Heart left ventricle (tissue), 16 donors: ENCODE measurements at regions not wholly inside any gene's neighbourhood (a gene's known extent, or its start where the extent isn't known, plus 50 kb on each side); places are given as distances from the start of the nearest gene placed in this dataset.

Experiments
- ATAC-seq, 4 donors: fragments of 200-7000 bp; cut with Tn5 transposase; one replicate each; pipeline ENCODE4 v1.9.1; 2020 to 2022; ENCODE audit warnings: moderate library complexity in 4 of 4, mild to moderate bottlenecking in 3 of 4, moderate number of reproducible peaks in 1 of 4
- DNase-seq, 5 donors: peaks; one replicate each; pipeline ENCODE4 v3.0.0-alpha.2; 2020
- H3K27ac ChIP-seq, 12 donors: fragments of 200-600 bp; sonication (generic) in 4 of 12; one replicate each; pipeline versions ENCODE4 v1.5.0 to v1.8.0; 2016 to 2022; ENCODE audit warnings: mild to moderate bottlenecking in 2 of 12
- H3K27me3 ChIP-seq, 9 donors: fragments of 200-600 bp; sonication (generic) in 2 of 9; one replicate each; pipeline versions ENCODE4 v1.5.1 to v1.8.0; 2016 to 2022; ENCODE audit warnings: mild to moderate bottlenecking in 3 of 9
- H3K36me3 ChIP-seq, 9 donors: fragments of 200-600 bp; sonication (generic) in 2 of 9; one replicate each; pipeline versions ENCODE4 v1.5.0 to v1.8.0; 2018 to 2022; ENCODE audit warnings: mild to moderate bottlenecking in 2 of 9
- H3K4me1 ChIP-seq, 12 donors: fragments of 200-600 bp; sonication (generic) in 4 of 12; one replicate each; pipeline versions ENCODE4 v1.5.0 to v1.8.0; 2016 to 2022; ENCODE audit warnings: mild to moderate bottlenecking in 3 of 12
- H3K4me3 ChIP-seq, 12 donors: fragments of 200-600 bp; sonication (generic) in 4 of 12; one replicate each; pipeline versions ENCODE4 v1.5.0 to v1.8.0; 2017 to 2022; ENCODE audit warnings: mild to moderate bottlenecking in 9 of 12, moderate library complexity in 4 of 12
- H3K9me3 ChIP-seq, 12 donors: fragments of 200-600 bp; sonication (generic) in 4 of 12; one replicate each; pipeline versions ENCODE4 v1.5.0 to v1.8.0; 2016 to 2022; ENCODE audit warnings: mild to moderate bottlenecking in 1 of 12
- CTCF ChIP-seq, 12 donors: fragments of 200-600 bp; sonication (generic) in 4 of 12; IDR thresholded peaks; one replicate each; pipeline versions ENCODE4 v1.5.0 to v1.8.0; 2018 to 2022; ENCODE audit warnings: antibody characterized with exemption in 12 of 12, mild to moderate bottlenecking in 5 of 12
- POLR2A ChIP-seq, 2 donors: fragments of 450-650 bp; IDR thresholded peaks; one replicate each; pipeline ENCODE4 v1.6.1; 2017; ENCODE audit warnings: antibody characterized with exemption in 2 of 2, mild to moderate bottlenecking in 2 of 2, moderate library complexity in 2 of 2
- WGBS, 4 donors: extraction: QIAGEN DNeasy Blood & Tissue Kit in 2 of 4; methylation state at CpG; one replicate each; pipeline versions ENCODE4 v1.1.5 to v1.1.7; 2013 to 2018; 5-methylcytosine and 5-hydroxymethylcytosine counted together
- intact Hi-C, 10 donors: fragments of 100-400 bp; cut with DNase I; formaldehyde crosslinking; loops; one replicate each; pipeline versions ENCODE4 v1.11.1 to v1.14.2; 2022
- donor health status: ischemic (EF 13 %, LVEDD 7.1; RV severe dilation, severe dysfunction).
- donor health status: healthy with polysubstance abuse.
- donor health status: DM: no; HTN: yes; CAD: no.
- donor health status: DM: no; HTN: no; CAD: no.
- donor health status: ischemic (EF 25% LVEDD 6.9; RV normal size, moderate dysfunction).
- donor health status: ischemic (EF 25% LVEDD 5.7; RV mildly dilated, moderate dysfunction).
- donor health status: healthy.
- donor health status: DM: yes; HTN: yes; CAD: no.
- donor health status: ischemic (EF 35%, LVEDD 5.7; RV mildly dilated, moderate dysfunction).
- donor health status: nonischemic (EF 11% LVEDD 7.7; RV severe dilation, severe dysfunction).
- donor health status: DM: yes; HTN: yes; CAD: no.
- donor health status: PGD.
- donor health status: ischemic (EF 29% LVEDD 5.4; RV normal size, mild dysfunction).
- donor health status: nonischemic (EF 23%, LVEDD 6.1; RV moderate dilation, normal function).

- H3K36me3 ChIP-seq = no peaks in the 10 kb centered on the region
- TF ChIP-seq CTCF (IDR thresholded peaks at IDR 0.05) (no peak), POLR2A (IDR thresholded peaks at IDR 0.05) (no peak)
- no peaks in the 10 kb centered on the region for H3K9me3 ChIP-seq
- ATAC-seq = no peak
- no peaks in the 10 kb centered on the region for H3K4me1 ChIP-seq
- no peak overlapping the region for H3K27ac ChIP-seq
- H3K27me3 ChIP-seq = no peaks in the 10 kb centered on the region
- WGBS, 4 donors = 73 to 81% (median 80%) methylated on average over 4 of the region's 4 CpGs
- H3K4me3 ChIP-seq = no peak overlapping the region
- intact Hi-C loops = no loop called here
- DNase-seq = no peak
Observed at GRCh38 chr13:93080166-93080565, 146.4 kb upstream of the GPC6 start.

GRCh38 chr13:93080587-93080986 lies 146.0 kb upstream of the GPC6 start:
- intact Hi-C loops = no loop called here
- Histone ChIP-seq H3K9me3 (peaks cover 0 to 3% (median 0%) of the 10 kb centered on the region in 12 donors), H3K4me3 (no peak overlapping the region), H3K4me1 (no peaks in the 10 kb centered on the region), H3K27ac (no peak overlapping the region), H3K27me3 (no peaks in the 10 kb centered on the region), H3K36me3 (no peaks in the 10 kb centered on the region)
- no peak for ATAC-seq
- TF ChIP-seq POLR2A (IDR thresholded peaks at IDR 0.05) (no peak), CTCF (IDR thresholded peaks at IDR 0.05) (no peak)
- WGBS, 4 donors = 22 to 63% (median 31%) methylated on average over 1 of the region's 1 CpG
- no peak for DNase-seq

- Histone ChIP-seq H3K27me3 (no peaks in the 10 kb centered on the region), H3K4me1 (no peaks in the 10 kb centered on the region), H3K27ac (no peak overlapping the region), H3K36me3 (no peaks in the 10 kb centered on the region), H3K4me3 (no peak overlapping the region), H3K9me3 (peaks cover 0 to 6% (median 0%) of the 10 kb centered on the region in 12 donors)
- DNase-seq (no peak), ATAC-seq (no peak)
- intact Hi-C loops = no loop called here
- WGBS, 4 donors = 86 to 87% (median 87%) methylated on average over 2 of the region's 2 CpGs
- TF ChIP-seq POLR2A (IDR thresholded peaks at IDR 0.05) (no peak), CTCF (IDR thresholded peaks at IDR 0.05) (no peak)
Observed at GRCh38 chr13:93086329-93086728, 140.3 kb upstream of the GPC6 start.

- WGBS, 4 donors = 86 to 90% (median 89%) methylated on average over 6 of the region's 6 CpGs
- peaks cover 0 to 3% (median 0%) of the 10 kb centered on the region in 12 donors for H3K9me3 ChIP-seq
- intact Hi-C loops = no loop called here
- H3K4me1 ChIP-seq = no peaks in the 10 kb centered on the region
- ATAC-seq = no peak
- no peaks in the 10 kb centered on the region for H3K27me3 ChIP-seq
- no peak overlapping the region for H3K27ac ChIP-seq
- TF ChIP-seq CTCF (IDR thresholded peaks at IDR 0.05) (no peak), POLR2A (IDR thresholded peaks at IDR 0.05) (no peak)
- DNase-seq = no peak
- no peaks in the 10 kb centered on the region for H3K36me3 ChIP-seq
- no peak overlapping the region for H3K4me3 ChIP-seq
Observed at GRCh38 chr13:93098972-93099371, 127.6 kb upstream of the GPC6 start.
